ENCODE measurements at regions not wholly inside any gene's neighbourhood (a gene's known extent, or its start where the extent isn't known, plus 50 kb on each side); places are given as distances from the start of the nearest gene placed in this dataset.
"Not testable (repeated sequence)": the region's sequence is repeated elsewhere in the genome, so short reads cannot be mapped to it uniquely, and the experiment has no call there.

DNA sequence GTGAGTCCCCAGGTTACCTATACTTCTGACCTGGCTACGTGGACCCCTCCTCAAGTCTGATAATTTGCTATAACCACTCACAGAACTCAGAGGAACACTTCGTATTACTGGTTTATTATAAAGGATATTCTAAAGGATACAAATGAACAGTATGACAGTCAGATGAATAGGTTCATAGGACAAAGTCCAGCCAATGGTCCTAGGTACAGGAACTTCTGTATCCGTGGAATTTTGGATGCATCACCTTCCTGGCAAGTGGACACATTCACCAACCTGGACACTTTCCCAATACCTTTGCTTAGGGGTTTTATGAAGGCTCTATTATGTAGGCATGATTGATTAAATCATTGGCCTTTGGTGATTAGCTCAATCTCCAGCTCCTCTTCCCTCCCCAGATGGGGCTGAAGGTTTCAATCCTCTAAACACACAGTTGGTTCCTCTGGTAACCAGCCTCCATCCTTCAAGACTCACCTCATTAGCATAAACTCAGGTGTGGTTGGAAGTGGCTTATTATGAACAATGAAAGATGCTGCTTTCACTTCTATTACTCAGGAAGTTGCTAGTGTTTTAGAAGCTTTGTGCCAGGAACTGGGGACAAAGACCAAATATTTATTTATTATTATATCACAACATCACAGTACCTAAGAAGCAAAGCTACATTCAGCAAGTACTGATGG, 149.6 kb upstream of the ELL2 start:
- Histone ChIP-seq H3K4me3 (replicated peaks; ENCODE audit: insufficient read depth, low read length) (no peak overlapping the region), H3K27ac (replicated peaks) (no peak overlapping the region), H3K27me3 (ENCODE audit: insufficient read depth, poor library complexity, severe bottlenecking) (no peaks in the 10 kb centered on the region)
- TF ChIP-seq, protein P1, sequence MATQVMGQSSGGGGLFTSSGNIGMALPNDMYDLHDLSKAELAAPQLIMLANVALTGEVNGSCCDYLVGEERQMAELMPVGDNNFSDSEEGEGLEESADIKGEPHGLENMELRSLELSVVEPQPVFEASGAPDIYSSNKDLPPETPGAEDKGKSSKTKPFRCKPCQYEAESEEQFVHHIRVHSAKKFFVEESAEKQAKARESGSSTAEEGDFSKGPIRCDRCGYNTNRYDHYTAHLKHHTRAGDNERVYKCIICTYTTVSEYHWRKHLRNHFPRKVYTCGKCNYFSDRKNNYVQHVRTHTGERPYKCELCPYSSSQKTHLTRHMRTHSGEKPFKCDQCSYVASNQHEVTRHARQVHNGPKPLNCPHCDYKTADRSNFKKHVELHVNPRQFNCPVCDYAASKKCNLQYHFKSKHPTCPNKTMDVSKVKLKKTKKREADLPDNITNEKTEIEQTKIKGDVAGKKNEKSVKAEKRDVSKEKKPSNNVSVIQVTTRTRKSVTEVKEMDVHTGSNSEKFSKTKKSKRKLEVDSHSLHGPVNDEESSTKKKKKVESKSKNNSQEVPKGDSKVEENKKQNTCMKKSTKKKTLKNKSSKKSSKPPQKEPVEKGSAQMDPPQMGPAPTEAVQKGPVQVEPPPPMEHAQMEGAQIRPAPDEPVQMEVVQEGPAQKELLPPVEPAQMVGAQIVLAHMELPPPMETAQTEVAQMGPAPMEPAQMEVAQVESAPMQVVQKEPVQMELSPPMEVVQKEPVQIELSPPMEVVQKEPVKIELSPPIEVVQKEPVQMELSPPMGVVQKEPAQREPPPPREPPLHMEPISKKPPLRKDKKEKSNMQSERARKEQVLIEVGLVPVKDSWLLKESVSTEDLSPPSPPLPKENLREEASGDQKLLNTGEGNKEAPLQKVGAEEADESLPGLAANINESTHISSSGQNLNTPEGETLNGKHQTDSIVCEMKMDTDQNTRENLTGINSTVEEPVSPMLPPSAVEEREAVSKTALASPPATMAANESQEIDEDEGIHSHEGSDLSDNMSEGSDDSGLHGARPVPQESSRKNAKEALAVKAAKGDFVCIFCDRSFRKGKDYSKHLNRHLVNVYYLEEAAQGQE (IDR thresholded peaks at IDR 0.05; ENCODE audit: insufficient replicate concordance, low read depth), result no peak
- TF ChIP-seq SPI1 (IDR thresholded peaks at IDR 0.05; ENCODE audit: borderline replicate concordance, low read depth), result no peak
- TF ChIP-seq POLR2AphosphoS5 (IDR thresholded peaks at IDR 0.05; ENCODE audit: low read depth), result no peak
- TF ChIP-seq GABPA (IDR thresholded peaks at IDR 0.05; ENCODE audit: low read depth), result no peak
- TF ChIP-seq, protein P2, sequence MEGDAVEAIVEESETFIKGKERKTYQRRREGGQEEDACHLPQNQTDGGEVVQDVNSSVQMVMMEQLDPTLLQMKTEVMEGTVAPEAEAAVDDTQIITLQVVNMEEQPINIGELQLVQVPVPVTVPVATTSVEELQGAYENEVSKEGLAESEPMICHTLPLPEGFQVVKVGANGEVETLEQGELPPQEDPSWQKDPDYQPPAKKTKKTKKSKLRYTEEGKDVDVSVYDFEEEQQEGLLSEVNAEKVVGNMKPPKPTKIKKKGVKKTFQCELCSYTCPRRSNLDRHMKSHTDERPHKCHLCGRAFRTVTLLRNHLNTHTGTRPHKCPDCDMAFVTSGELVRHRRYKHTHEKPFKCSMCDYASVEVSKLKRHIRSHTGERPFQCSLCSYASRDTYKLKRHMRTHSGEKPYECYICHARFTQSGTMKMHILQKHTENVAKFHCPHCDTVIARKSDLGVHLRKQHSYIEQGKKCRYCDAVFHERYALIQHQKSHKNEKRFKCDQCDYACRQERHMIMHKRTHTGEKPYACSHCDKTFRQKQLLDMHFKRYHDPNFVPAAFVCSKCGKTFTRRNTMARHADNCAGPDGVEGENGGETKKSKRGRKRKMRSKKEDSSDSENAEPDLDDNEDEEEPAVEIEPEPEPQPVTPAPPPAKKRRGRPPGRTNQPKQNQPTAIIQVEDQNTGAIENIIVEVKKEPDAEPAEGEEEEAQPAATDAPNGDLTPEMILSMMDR (IDR thresholded peaks at IDR 0.05; ENCODE audit: insufficient read depth, low read length), result no peak
- no peak for DNase-seq (ENCODE audit: low read depth in 1 of 2, low spot score in 1 of 2)

DNA sequence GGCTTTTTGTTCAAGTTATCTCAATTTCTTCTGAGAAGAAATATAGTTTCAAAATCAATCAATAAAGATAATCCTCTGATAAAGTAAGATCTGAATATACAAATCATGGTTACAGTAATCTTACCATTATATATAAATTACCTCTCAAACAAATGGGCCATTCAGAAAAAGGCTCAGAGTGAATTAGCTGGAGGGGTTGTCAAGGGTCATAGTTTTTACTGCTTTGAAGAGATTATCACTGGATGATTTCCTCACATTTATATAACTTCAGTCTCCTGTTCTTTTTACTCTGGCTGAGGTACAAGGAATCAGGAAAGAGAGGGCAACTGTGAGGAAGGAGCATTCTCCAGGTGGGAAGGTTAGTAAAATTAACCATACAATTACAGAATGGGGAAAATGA, 148.6 kb upstream of the ELL2 start:
- DNase-seq (ENCODE audit: low read depth in 1 of 2, low spot score in 1 of 2), result no peak
- Histone ChIP-seq H3K4me3 (replicated peaks; ENCODE audit: insufficient read depth, low read length) (no peak overlapping the region), H3K27me3 (ENCODE audit: insufficient read depth, poor library complexity, severe bottlenecking) (no peaks in the 10 kb centered on the region), H3K27ac (replicated peaks) (no peak overlapping the region)
- no peak for TF ChIP-seq SPI1 (IDR thresholded peaks at IDR 0.05; ENCODE audit: borderline replicate concordance, low read depth)
- TF ChIP-seq, protein P2 (IDR thresholded peaks at IDR 0.05; ENCODE audit: insufficient read depth, low read length), result no peak
- no peak for TF ChIP-seq POLR2AphosphoS5 (IDR thresholded peaks at IDR 0.05; ENCODE audit: low read depth)
- TF ChIP-seq, protein P1 (IDR thresholded peaks at IDR 0.05; ENCODE audit: insufficient replicate concordance, low read depth), result no peak
- TF ChIP-seq GABPA (IDR thresholded peaks at IDR 0.05; ENCODE audit: low read depth), result no peak

DNA sequence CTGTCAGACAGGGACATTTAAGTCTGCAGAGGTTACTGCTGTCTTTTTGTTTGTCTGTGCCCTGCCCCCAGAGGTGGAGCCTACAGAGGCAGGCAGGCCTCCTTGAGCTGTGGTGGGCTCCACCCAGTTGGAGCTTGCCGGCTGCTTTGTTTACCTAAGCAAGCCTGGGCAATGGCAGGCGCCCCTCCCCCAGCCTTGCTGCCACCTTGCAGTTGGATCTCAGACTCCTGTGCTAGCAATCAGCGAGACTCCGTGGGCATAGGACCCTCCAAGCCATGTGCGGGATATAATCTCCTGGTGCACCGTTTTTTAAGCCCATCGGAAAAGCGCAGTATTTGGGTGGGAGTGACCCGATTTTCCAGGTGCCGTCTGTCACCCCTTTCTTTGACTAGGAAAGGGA, 147.0 kb upstream of the ELL2 start:
- not testable (repeated sequence) for H3K27ac ChIP-seq (replicated peaks); DNase-seq (ENCODE audit: low read depth in 1 of 2, low spot score in 1 of 2); H3K27me3 ChIP-seq (ENCODE audit: insufficient read depth, poor library complexity, severe bottlenecking); H3K4me3 ChIP-seq (replicated peaks; ENCODE audit: insufficient read depth, low read length)

DNA sequence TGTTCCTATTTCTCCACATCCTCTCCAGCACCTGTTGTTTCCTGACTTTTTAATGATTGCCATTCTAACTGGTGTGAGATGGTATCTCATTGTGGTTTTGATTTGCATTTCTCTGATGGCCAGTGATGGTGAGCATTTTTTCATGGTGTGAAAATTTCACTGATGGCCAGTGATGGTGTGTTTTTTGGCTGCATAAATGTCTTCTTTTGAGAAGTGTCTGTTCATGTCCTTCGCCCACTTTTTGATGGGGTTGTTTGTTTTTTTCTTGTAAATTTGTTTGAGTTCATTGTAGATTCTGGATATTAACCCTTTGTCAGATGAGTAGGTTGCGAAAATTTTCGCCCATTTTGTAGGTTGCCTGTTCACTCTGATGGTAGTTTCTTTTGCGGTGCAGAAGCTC, 142.2 kb upstream of the ELL2 start:
- not testable (repeated sequence) for H3K27me3 ChIP-seq (ENCODE audit: insufficient read depth, poor library complexity, severe bottlenecking); H3K27ac ChIP-seq (replicated peaks); H3K4me3 ChIP-seq (replicated peaks; ENCODE audit: insufficient read depth, low read length); DNase-seq (ENCODE audit: low read depth in 1 of 2, low spot score in 1 of 2)
